Activated CD4-positive, CD25-positive, alpha-beta regulatory T cell treated with anti-CD3 and anti-CD28 coated beads, Interleukin-2, amount 50 U/mL, for 24 hours (primary cell): ENCODE measurements at regions not wholly inside any gene's neighbourhood (a gene's known extent, or its start where the extent isn't known, plus 50 kb on each side); places are given as distances from the start of the nearest gene placed in this dataset.
"Not testable (repeated sequence)": the region's sequence is repeated elsewhere in the genome, so short reads cannot be mapped to it uniquely, and the experiment has no call there.

Source experiments
- ATAC-seq, 2 donors: fragments of 150-1000 bp; cut with Tn5 transposase; one replicate each; pipeline ENCODE4 v1.10.0; 2021; ENCODE audit warnings: mild to moderate bottlenecking in 1 of 2, moderate library complexity in 1 of 2

DNA sequence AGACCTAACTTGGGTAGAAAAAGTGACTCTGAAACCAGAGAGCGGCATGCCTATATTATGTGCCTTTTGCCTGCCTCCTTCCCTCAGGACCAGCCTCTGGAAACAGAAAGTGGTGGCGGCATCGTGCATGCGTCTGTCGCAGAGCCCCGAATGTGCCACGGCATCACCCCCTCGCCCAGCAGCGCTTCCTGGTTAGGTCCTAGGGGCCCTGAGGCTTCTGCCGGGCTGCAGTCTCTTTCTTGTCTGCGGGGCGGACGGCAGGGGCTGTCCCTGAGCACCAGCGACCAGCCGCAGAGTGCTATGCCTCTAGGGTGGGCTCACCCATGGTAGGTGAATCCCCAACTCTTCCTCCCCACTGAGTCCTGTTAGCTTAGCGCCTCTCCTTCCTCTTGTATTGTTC lies 68.7 kb downstream of the VSIG4 start:
- no peak for ATAC-seq

DNA sequence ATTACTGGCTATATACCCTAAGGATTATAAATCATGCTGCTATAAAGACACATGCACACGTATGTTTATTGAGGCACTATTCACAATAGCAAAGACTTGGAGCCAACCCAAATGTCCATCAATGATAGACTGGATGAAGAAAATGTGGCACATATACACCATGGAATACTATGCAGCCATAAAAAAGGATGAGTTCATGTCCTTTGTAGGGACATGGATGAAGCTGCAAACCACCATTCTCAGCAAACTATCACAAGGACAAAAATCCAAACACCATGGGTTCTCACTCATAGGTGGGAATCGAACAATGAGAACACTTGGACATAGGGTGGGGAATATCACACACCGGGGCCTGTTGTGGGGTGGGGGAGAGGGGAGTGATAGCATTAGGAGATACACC lies 72.7 kb downstream of the VSIG4 start:
- ATAC-seq = not testable (repeated sequence)

DNA sequence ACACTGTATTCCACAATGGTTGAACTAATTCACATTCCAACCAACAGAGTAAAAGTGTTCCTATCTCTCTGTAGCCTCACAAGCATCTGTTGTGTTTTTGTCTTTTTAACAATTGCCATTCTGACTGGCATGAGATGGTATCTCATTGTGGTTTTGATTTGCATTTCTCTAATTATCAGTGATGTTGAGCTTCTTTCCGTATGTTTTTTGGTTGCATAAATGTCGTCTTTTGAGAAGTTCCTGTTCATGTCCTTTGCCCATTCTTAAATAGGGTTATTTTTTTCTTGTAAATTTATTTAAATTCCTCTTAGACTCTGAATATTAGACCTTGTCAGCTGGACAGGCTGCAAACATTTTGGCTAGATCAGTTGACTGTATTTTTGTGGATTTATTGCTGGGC lies 78.2 kb downstream of the VSIG4 start:
- no peak for ATAC-seq

DNA sequence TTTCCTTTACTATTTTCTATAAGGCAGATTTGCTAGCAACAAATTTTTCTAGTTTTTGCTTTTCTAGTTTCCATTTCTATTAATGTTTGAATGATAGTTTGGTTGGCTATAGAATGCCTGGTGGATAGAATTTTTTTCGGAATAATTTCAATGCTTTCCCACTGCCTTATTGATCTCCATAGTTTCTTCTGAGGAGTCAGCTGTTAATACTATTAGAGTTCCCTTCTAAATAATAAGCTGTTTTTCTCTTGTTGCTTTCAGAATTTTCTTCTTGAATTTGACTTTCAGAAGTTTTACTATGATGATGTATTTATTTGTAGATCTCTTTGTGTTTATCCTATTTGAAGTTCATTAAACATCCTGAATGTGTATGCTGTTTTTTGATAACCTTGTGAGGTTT lies 91.8 kb downstream of the VSIG4 start:
- ATAC-seq = no peak

- ATAC-seq = no peak
Measured at GRCh38 chrX:65941775-65942174, 98.1 kb downstream of the VSIG4 start.

GRCh38 chrX:65933085-65933589 lies 106.7 kb downstream of the VSIG4 start:
- peak in 1 of 2 donors; percentile 17 for ATAC-seq

DNA sequence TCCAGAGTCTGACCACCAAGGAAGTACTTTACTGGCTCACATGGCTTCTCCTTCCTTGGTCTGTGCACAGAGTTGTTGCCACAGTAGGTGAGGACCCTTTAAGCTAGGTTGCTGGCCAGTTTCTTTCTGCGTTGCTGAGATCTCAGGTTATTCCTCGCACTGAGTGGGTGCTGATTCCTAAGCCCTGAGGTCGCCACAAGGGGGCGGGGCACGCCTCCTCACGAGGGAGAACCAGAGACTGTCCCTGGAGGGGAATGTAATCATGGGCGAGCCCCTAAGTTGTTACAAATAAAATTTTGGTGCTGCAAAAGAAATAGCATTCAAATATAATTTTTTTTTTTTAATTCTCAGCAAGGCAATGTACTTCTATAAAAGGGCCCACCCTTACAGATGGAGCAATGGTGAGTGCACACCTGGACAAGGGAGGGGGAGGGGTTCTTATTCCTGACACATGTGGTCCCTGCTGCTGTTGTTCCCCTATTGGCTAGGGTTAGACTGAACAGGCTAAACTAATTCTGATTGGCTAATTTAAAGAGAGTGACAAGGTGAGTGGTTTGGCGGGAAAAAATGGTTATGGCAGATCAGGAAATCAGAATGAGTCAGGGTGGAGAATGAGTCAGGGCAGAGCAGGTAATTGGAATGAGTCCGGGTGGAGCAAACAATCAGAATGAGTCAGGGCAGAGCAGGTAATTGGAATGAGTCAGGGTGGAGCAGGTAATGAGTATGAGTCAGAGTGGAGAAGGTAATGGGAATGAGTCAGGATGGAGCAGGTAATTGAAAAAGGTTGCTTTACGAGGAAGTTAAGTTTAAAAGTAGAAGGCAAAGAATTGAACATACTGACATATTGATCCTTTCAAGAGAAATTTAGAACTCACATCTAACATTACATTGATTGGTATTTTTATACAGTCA lies 107.5 kb downstream of the VSIG4 start:
- peak; percentile 95 to 96 for ATAC-seq

GRCh38 chrX:65928522-65928921 lies 111.4 kb downstream of the VSIG4 start:
- no peak for ATAC-seq

- not testable (repeated sequence) for ATAC-seq
Measured at GRCh38 chrX:65927386-65927785, 112.5 kb downstream of the VSIG4 start.

- peak; percentile 56 to 68 for ATAC-seq
Measured at GRCh38 chrX:65926095-65927019, 113.5 kb downstream of the VSIG4 start.

GRCh38 chrX:65925592-65925991 lies 114.3 kb downstream of the VSIG4 start:
- ATAC-seq = no peak

DNA sequence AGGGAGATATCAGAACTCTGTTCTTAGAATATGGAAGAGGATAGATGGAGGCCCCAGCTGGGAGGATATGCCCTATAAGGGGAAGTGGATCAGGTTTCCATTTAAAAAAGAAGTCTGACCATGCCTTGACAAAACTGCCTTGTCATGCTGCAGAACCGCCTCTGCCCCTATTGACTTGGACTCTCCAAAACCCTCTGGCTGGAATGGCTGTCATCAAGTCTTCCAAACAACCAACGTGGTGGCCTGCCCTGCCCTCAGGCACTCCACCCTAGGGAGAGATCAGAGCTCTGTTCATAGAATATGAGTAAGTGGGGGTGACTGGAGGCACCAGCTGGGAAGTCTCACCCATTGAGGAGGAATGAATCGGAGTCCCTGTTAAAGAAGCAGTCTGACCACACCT lies 114.9 kb downstream of the VSIG4 start:
- no peak for ATAC-seq

GRCh38 chrX:65921363-65921762 lies 118.5 kb downstream of the VSIG4 start:
- ATAC-seq = no peak

GRCh38 chrX:65920620-65921019 lies 119.3 kb downstream of the VSIG4 start:
- no peak for ATAC-seq

DNA sequence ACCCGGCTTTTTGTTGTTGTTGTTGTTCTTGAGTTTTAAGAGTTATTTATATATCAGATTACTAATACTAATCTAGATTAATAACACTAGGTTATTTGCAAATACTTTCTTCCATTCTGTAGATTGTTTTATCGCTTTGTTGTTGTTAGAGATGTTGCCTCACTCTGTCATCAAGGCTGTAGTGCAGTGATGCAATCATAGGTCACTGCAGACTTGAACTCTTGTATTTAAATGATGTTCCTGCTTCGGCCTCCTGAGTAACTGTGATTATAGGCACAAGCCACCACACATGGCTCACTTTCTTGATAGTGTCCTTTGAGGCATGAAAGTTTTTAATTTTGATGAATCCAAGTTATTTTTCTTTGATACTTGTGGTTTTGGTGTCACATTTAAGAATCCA lies 129.0 kb downstream of the VSIG4 start:
- ATAC-seq = no peak

- no peak for ATAC-seq
Measured at GRCh38 chrX:65903750-65904149, 136.1 kb downstream of the VSIG4 start.

DNA sequence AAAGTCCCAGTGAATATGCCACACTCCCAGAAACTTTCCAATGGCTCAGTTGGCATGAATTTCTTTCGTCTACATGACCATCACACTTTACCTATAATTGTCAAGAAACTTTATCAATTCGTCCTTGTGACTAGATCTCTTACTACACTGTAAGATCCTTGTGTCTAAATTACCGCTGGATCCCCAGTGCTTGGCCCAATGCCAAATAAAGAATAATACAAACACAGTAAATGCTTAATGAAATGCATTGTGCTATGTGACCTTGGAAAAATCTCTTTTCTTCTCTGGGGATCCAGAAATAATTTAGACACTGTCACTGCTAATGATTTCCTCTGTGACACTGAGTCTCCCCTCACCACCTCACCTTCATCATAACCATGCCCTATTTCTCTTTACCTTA lies 137.9 kb downstream of the VSIG4 start:
- ATAC-seq = no peak

GRCh38 chrX:65900850-65901844 lies 138.7 kb downstream of the VSIG4 start:
- ATAC-seq = no peak

GRCh38 chrX:65894133-65894532 lies 145.7 kb downstream of the VSIG4 start:
- ATAC-seq = no peak

GRCh38 chrX:65891817-65892216 lies 148.1 kb downstream of the VSIG4 start:
- not testable (repeated sequence) for ATAC-seq

GRCh38 chrX:65888150-65888549 lies 151.7 kb downstream of the VSIG4 start:
- ATAC-seq = not testable (repeated sequence)

DNA sequence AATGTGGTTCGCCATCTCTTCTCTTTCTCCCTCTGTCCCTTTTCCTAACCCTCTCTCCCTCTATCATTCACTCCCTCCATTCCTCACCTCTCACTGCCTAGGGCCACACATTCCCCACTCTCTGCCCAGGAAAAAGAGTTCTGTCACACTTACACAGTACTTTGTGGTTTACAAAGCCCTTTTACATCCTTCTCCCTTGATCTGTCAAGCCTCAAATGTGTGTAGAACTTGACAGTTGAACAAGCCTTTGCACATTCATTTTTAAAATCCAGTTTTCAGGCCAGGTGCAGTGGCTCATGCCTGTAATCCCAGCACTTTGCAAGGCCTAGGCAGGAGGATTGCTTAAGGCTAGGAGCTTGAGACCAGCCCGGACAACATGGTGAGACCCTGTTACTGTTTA lies 156.3 kb downstream of the VSIG4 start:
- ATAC-seq = no peak
